Urinary bladder (tissue), 3 donors: ENCODE measurements at regions not wholly inside any gene's neighbourhood (a gene's known extent, or its start where the extent isn't known, plus 50 kb on each side); places are given as distances from the start of the nearest gene placed in this dataset.

Source experiments
- DNase-seq: peaks from one replicate; pipeline ENCODE4 v3.0.0-alpha.2; 2015; ENCODE audit errors: extremely low spot score
- H3K27ac ChIP-seq: one replicate; pipeline ENCODE4 v1.5.1; 2013; ENCODE audit warnings: low read depth, mild to moderate bottlenecking, moderate library complexity
- H3K36me3 ChIP-seq: one replicate; pipeline ENCODE4 v1.6.1; 2013; ENCODE audit warnings: mild to moderate bottlenecking, moderate library complexity; ENCODE audit not compliant: insufficient read depth
- H3K4me1 ChIP-seq: one replicate; pipeline ENCODE4 v1.6.1; 2013; ENCODE audit warnings: mild to moderate bottlenecking, moderate library complexity; ENCODE audit not compliant: insufficient read depth
- H3K4me3 ChIP-seq: one replicate; pipeline ENCODE4 v1.5.1; 2013; ENCODE audit warnings: low read depth, low read length
- WGBS: extraction: QIAGEN DNeasy Blood & Tissue Kit; methylation state at CpG from one replicate; pipeline ENCODE4 v1.1.7; 2013; 5-methylcytosine and 5-hydroxymethylcytosine counted together
- donor health status: healthy with polysubstance abuse.
- donor health status: healthy.

DNA sequence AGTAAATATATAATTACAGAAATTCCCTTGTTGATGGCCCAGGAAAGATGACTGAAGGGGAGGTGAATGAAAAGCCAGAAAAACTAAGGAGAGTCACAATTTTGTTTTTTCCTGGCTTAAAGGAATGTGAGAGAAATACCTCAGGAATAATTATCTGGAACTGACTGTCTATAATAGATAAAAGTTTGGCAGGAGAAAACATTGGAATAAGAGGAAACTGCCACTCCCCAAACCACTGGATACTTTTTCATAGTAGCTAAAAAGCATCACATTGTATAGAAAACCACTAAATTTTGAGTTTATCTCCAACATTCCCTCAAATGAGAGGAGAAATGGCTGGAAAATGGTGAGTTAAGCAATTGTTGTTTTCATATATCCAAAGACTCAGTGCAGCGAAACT, 326.0 kb downstream of the NPR3 start:
- Histone ChIP-seq H3K4me1 (peaks cover 1% of the 10 kb centered on the region), H3K36me3 (no peaks in the 10 kb centered on the region), H3K27ac (no peak overlapping the region), H3K4me3 (no peak overlapping the region)
- 93% methylated on average over 1 of the region's 1 CpG for WGBS
- no peak for DNase-seq

DNA sequence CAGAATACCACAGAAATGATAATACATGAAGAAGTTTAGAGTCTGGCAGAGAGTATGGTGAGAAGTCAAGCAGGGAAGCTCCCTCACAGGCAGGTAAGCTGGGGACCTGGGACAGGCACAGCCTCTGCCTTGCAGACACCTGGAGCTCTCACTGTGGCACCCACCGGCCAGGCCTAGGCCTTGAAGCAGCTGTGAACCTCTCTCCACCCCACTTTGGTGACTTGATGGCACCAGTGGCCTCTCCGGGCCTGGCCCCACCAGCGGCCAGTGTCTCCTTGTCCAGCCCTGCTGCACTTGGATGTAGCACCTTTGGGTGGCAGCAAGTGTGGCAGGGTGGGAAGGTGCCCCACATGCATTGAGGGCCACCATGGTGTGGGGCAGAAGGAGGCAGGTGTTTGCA, 330.5 kb downstream of the NPR3 start:
- no peaks in the 10 kb centered on the region for H3K36me3 ChIP-seq
- no peak for DNase-seq
- H3K4me3 ChIP-seq, result no peak overlapping the region
- no peaks in the 10 kb centered on the region for H3K4me1 ChIP-seq
- WGBS, result 90% methylated on average over 3 of the region's 3 CpGs
- no peak overlapping the region for H3K27ac ChIP-seq

DNA sequence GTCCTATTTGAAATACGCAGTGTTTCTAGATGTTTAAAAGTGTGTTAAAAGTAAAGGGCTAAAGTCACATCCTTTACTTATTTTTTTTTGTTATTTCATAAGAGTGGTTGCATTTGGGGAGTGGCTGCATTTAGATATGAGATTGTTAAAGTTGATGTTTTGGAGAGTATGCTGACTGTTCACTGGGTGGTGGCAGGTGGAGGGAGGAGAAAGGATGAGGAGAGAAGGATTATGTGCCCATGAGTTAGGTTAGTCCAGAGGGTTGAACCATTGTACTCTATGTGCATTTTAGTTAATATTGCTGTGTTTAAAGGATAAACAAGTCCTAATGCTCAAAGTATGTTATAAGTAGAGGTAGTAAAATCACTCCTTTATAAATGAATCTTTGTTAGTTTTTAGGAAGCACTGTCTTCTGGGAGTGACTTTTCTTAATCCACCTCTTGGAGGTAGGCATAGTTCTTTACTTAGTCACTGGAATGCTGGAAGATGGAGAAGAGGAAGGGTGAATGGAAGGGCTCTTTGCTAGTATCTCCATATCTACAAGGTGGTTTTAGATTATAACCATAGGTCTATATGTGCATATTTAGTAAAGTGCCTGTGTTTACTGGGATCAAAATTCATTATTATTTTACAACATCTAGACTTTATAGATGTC, 332.3 kb downstream of the NPR3 start:
- Histone ChIP-seq H3K4me1 (no peaks in the 10 kb centered on the region), H3K4me3 (no peak overlapping the region), H3K36me3 (no peaks in the 10 kb centered on the region), H3K27ac (no peak overlapping the region)
- DNase-seq, result no peak
- 61% methylated on average over 1 of the region's 1 CpG for WGBS

DNA sequence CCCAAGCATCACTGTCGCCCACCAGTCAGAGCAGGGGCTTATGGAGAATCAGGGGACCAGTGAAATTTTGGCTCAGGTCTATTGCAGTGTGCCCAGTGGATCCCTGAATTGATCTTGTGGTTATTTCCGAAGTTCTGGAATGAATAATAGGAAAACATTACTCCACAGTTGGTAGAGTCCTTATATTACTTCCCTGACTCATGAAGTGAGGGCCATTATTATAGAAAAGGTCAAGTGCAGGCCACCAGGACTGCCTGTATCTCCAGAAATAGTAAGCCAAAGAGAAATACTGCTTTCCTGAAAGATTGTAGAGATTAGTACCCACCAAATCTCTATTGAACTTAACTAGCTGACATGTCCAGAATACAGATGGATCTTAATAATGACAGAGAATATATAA, 335.0 kb downstream of the NPR3 start:
- Histone ChIP-seq H3K27ac (no peak overlapping the region), H3K4me1 (no peaks in the 10 kb centered on the region), H3K4me3 (no peak overlapping the region), H3K36me3 (no peaks in the 10 kb centered on the region)
- whole genome bisulfite sequencing, result 77% methylated on average over 2 of the region's 2 CpGs
- DNase-seq, result no peak

DNA sequence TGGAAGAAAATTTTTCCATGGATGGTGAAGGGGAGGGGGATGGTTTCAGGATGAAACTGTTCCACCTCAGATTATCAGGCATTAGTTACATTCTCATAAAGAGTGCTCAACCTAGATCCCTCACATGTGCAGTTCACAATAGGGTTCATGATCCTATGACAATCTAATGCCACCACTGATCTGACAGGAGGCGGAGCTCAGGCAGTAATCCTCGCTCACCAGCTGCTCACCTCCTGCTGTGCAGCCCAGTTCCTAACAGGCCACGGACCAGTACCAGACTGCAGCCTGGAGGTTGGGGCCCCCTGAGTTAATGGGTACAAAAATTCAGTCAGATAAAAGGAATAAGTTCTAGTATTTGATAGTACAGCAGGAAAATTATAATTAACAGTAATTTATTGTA, 337.2 kb downstream of the NPR3 start:
- no peaks in the 10 kb centered on the region for H3K36me3 ChIP-seq
- 80% methylated on average over 3 of the region's 3 CpGs for WGBS
- DNase-seq, result no peak

DNA sequence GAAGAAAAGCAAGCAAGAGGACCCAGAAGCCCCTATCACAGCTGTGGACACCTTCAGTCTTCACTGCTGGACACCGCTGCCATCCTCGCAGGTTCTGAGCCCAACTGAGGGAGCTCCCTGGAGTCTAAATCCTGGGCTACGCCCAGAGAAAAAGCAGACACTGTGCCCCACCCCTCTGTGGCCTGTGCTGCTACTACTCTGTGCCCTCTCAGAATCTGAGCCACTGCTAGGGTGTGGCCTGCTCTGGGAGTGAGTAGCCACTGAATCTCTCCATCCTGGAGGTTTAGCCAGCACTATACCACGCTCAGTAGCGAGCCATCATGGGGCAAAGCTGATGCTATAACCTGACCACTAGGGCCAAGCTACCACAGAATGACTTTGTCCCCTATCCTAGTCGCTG, 338.2 kb downstream of the NPR3 start:
- Histone ChIP-seq H3K4me1 (no peaks in the 10 kb centered on the region), H3K4me3 (no peak overlapping the region), H3K27ac (no peak overlapping the region), H3K36me3 (no peaks in the 10 kb centered on the region)
- WGBS, result 90% methylated on average over 6 of the region's 6 CpGs
- DNase-seq, result no peak

More for the DNA sequence above, 337.2 kb downstream of the NPR3 start:
- no peak overlapping the region for H3K27ac ChIP-seq
- no peaks in the 10 kb centered on the region for H3K4me1 ChIP-seq
- H3K4me3 ChIP-seq, result no peak overlapping the region

DNA sequence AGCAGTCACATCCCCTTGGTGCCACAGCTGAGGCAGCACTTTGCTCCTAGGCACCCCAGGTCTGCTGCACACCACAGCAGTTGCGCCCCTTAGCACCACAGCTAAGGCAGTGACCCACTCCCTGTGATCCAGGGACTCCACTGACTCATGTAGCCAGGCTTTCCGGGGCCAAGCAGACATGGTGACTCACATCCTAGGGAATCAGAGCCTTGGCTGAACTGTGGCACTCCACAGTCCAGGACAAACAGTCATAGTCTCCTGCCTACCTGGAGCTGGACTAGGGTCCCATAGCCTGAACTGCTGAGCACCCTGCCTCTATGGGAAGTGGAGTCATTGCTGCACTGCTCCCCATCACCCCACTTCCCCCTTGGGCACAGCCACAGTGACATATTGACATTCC, 338.7 kb downstream of the NPR3 start:
- Histone ChIP-seq H3K27ac (no peak overlapping the region), H3K4me1 (no peaks in the 10 kb centered on the region), H3K36me3 (no peaks in the 10 kb centered on the region), H3K4me3 (no peak overlapping the region)
- no peak for DNase-seq
- 86% methylated on average over 2 of the region's 2 CpGs for WGBS

DNA sequence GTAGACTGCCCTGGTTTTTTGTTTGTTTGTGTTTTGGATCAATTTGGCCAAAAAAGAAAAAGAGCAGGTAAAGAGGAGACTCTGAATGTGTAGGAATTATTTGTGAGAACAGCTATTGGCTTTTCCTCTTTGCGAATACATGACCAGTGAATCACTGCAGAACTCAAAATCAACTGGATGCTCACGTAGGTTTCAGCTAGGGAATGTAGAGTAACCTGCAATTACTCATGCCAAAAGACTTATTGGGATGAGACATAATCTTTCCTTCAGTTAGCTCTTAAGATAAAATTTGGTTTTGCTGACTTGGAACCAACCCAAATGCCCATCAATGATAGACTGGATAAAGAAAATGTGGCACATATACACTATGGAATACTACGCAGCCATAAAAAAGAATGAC, 348.0 kb downstream of the NPR3 start:
- DNase-seq, result no peak

DNA sequence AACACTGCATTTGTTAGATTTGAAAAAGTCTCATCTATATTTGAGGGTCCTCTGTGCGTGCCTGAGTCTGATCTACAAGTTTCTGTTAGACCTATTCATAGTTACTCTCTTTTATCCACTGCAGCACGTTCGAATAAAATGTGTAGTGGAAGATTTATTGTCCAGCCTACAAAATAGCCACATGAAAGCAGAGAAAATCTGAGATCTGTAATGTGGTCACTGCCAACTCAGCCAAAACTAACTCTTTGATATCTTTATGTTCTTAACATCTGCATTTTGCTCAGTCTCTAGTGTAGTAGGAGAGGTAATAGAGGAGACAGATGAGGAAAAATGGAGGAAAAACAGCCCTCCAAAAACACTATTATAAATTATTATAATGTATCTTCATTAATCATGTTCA, 354.0 kb downstream of the NPR3 start:
- Histone ChIP-seq H3K36me3 (no peaks in the 10 kb centered on the region), H3K27ac (no peak overlapping the region), H3K4me1 (no peaks in the 10 kb centered on the region), H3K4me3 (no peak overlapping the region)
- no peak for DNase-seq
- WGBS, result 39% methylated on average over 3 of the region's 3 CpGs

More for the DNA sequence above, 348.0 kb downstream of the NPR3 start:
- H3K4me3 ChIP-seq, result no peak overlapping the region
- H3K27ac ChIP-seq, result no peak overlapping the region
- 90% methylated on average over 3 of the region's 3 CpGs for WGBS
- no peaks in the 10 kb centered on the region for H3K36me3 ChIP-seq
- no peaks in the 10 kb centered on the region for H3K4me1 ChIP-seq

DNA sequence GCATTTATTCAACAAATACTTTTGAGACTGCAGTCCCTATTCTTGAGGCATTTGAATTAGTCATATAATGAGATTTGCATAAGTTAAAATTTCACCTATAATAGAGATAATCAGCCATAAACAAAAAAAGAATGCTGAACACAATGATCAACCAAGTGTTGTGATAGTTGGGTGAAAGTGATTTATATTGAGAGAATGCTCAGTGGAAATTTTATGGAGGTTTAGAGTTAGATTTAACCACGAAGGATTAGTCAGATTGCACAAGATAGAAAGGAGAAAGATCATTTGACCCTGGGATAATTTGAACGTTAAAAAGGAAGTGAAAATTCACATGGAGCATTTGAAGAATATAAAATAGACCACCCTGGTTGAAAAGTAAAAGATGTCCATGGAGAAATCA, 356.2 kb downstream of the NPR3 start:
- H3K27ac ChIP-seq, result no peak overlapping the region
- no peak overlapping the region for H3K4me3 ChIP-seq
- no peaks in the 10 kb centered on the region for H3K36me3 ChIP-seq
- H3K4me1 ChIP-seq, result no peaks in the 10 kb centered on the region
- 19% methylated on average over 2 of the region's 2 CpGs for WGBS
- no peak for DNase-seq

DNA sequence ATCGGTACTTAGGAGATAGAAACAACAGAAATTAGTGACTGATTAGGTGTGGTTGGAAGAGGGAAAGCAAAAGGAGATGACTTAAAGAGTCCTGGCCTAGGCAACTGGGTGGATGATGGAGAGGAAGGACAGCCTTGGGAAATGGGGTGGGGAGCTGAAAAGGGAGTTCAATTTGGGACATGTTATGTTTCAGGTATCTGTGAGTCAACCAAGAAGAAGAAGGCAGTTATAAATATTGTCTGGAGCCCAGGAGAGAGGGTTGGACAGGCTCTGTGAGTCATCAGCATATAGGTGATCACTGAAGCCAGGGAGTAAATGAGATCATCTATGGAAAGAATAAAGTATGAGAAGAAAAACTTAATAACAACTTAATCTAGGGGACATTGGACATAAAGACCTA, 357.7 kb downstream of the NPR3 start:
- no peaks in the 10 kb centered on the region for H3K4me1 ChIP-seq
- 92% methylated on average over 1 of the region's 1 CpG for WGBS
- DNase-seq, result no peak
- H3K36me3 ChIP-seq, result no peaks in the 10 kb centered on the region
- no peak overlapping the region for H3K27ac ChIP-seq
- no peak overlapping the region for H3K4me3 ChIP-seq

DNA sequence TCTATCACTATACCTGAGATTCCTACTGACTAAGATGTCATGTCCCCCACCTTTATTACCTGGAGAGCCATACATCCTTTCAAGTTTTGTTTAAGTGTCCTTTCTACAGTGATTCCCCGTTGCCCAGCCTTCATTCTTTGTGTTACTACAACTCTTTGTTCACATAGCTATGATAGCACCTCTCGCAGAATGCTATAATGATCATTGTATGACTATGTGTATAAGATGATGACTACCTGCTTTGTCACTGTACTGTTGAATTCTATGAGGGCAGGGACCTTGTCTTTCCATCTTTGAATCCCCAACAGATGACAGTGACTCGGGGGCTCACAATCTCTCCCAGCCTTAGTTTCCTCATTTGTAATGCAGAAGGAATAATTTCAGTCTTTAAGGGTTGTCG, 361.2 kb downstream of the NPR3 start:
- Histone ChIP-seq H3K36me3 (no peaks in the 10 kb centered on the region), H3K4me3 (no peak overlapping the region), H3K27ac (no peak overlapping the region), H3K4me1 (no peaks in the 10 kb centered on the region)
- DNase-seq, result no peak
- WGBS, result 86% methylated on average over 4 of the region's 4 CpGs

DNA sequence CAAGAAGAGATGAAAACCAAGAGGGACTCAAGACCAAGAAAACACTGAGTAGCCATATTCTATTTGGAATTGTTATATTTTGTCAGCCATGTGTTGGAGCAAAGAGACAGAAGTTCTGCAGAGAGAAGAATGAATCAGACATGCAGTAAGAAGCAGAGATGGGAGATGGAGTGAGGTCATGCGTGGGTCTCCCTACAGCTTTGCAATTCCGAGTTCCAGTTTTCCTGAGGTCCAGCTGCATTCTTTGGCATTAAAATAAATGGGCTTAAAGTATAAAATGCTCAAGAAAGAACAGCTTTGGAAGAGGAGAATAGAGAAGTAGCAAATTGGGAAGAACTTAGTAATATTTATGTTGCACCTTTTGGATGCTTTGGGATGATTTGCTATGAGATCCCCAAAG, 361.6 kb downstream of the NPR3 start:
- no peak overlapping the region for H3K27ac ChIP-seq
- H3K36me3 ChIP-seq, result no peaks in the 10 kb centered on the region
- 52% methylated on average over 2 of the region's 2 CpGs for WGBS
- H3K4me1 ChIP-seq, result no peaks in the 10 kb centered on the region
- no peak for DNase-seq
- no peak overlapping the region for H3K4me3 ChIP-seq

DNA sequence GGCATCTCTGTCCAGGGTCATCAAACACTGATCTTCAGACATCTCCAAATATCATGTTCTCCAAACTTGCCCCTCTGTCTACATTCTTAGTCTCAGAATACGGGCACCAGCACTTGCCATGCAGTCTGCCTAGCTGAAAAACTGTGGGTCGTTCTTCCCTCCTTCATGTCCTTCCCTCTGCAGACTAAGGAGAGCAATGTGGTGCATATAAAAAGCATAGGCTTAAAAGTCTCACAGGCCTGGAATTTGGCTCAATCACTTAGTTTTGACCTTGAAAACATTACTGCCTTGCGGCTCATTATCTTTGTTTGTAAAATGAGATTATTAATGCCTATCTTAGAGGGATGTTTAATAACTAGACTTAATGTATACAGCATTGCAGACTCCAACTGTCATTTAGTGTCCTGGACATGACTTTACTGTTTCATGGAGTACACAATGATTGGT, 362.8 kb downstream of the NPR3 start:
- WGBS, result 62% methylated on average over 3 of the region's 3 CpGs
- Histone ChIP-seq H3K36me3 (no peaks in the 10 kb centered on the region), H3K4me1 (no peaks in the 10 kb centered on the region), H3K27ac (no peak overlapping the region), H3K4me3 (no peak overlapping the region)
- DNase-seq, result no peak

DNA sequence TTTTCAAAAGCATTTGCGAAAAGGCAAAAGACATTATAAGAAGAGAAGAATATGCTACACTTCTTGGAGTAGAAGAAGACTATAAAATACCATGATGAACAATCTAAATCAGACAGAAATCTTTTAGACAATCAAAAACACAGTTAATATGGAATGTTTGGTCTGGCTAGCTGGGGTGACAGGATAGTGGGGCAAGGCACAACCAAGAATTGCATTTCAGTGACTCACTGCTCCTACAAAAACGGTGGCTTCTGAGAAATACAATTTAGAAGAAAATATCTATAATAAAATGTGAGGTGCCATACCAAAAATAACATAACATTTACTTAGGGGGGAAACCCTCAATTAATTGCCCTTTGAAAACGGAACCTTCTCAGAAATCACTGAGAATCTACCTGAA, 363.4 kb downstream of the NPR3 start:
- WGBS, result 76% methylated on average over 3 of the region's 3 CpGs
- no peaks in the 10 kb centered on the region for H3K4me1 ChIP-seq

More for the DNA sequence above, 363.4 kb downstream of the NPR3 start:
- Histone ChIP-seq H3K27ac (no peak overlapping the region), H3K36me3 (no peaks in the 10 kb centered on the region), H3K4me3 (no peak overlapping the region)
- no peak for DNase-seq
